Tibial nerve (tissue), 4 donors: ENCODE measurements at regions not wholly inside any gene's neighbourhood (a gene's known extent, or its start where the extent isn't known, plus 50 kb on each side); places are given as distances from the start of the nearest gene placed in this dataset.

ENCODE experiments used
- DNase-seq, 2 donors: peaks; one replicate each; pipeline ENCODE4 v3.0.0-alpha.2; 2019; ENCODE audit warnings: low spot score in 2 of 2
- H3K27ac ChIP-seq, 4 donors: fragments of 200-600 bp; sonication (generic) in 3 of 4; one replicate each; pipeline ENCODE4 v1.5.1; 2017 to 2019; ENCODE audit warnings: mild to moderate bottlenecking in 1 of 4
- H3K27me3 ChIP-seq, 2 donors: fragments of 200-600 bp; sonication (generic) in 1 of 2; one replicate each; pipeline versions ENCODE4 v1.5.1 to v1.6.0; 2017 to 2019
- H3K36me3 ChIP-seq, 3 donors: fragments of 200-600 bp; sonication (generic); one replicate each; pipeline ENCODE4 v1.5.1; 2018 to 2019
- H3K4me1 ChIP-seq, 4 donors: fragments of 200-600 bp; sonication (generic) in 3 of 4; one replicate each; pipeline ENCODE4 v1.5.1; 2017 to 2019
- H3K4me3 ChIP-seq, 4 donors: fragments of 200-600 bp; sonication (generic) in 3 of 4; one replicate each; pipeline ENCODE4 v1.5.1; 2017 to 2019; ENCODE audit warnings: mild to moderate bottlenecking in 1 of 4, moderate library complexity in 1 of 4
- H3K9me3 ChIP-seq, 4 donors: fragments of 200-600 bp; sonication (generic) in 3 of 4; one replicate each; pipeline ENCODE4 v1.5.1; 2017 to 2019
- EP300 ChIP-seq, 2 donors: sonication (generic); formaldehyde crosslinking; IDR thresholded peaks; one replicate each; pipeline ENCODE4 v1.6.1; 2017; ENCODE audit warnings: antibody characterized with exemption in 2 of 2, mild to moderate bottlenecking in 1 of 2
- POLR2A ChIP-seq, 2 donors: fragments of 450-650 bp; IDR thresholded peaks; one replicate each; pipeline ENCODE4 v1.6.1; 2017; ENCODE audit warnings: antibody characterized with exemption in 2 of 2, mild to moderate bottlenecking in 2 of 2, moderate library complexity in 2 of 2
- WGBS, 2 donors: methylation state at CpG; one replicate each; pipeline ENCODE4 v1.1.5; 2018; 5-methylcytosine and 5-hydroxymethylcytosine counted together
- TF ChIP-seq, protein P1 (sequence below), 5 experiments: fragments of 200-600 bp in 3 of 5; fragments of 450-650 bp in 2 of 5; sonication (generic) in 3 of 5; IDR thresholded peaks; one replicate each; pipeline ENCODE4 v1.5.1; 2016 to 2019; ENCODE audit warnings: antibody characterized with exemption in 5 of 5, mild to moderate bottlenecking in 3 of 5, moderate library complexity in 2 of 5

- Histone ChIP-seq H3K27me3 (no peaks in the 10 kb centered on the region), H3K4me3 (no peak overlapping the region), H3K4me1 (no peaks in the 10 kb centered on the region), H3K9me3 (no peaks in the 10 kb centered on the region), H3K27ac (no peak overlapping the region), H3K36me3 (no peaks in the 10 kb centered on the region)
- no peak for DNase-seq
- TF ChIP-seq EP300 (IDR thresholded peaks at IDR 0.05) (no peak), POLR2A (IDR thresholded peaks at IDR 0.05) (no peak)
- TF ChIP-seq, protein P1, sequence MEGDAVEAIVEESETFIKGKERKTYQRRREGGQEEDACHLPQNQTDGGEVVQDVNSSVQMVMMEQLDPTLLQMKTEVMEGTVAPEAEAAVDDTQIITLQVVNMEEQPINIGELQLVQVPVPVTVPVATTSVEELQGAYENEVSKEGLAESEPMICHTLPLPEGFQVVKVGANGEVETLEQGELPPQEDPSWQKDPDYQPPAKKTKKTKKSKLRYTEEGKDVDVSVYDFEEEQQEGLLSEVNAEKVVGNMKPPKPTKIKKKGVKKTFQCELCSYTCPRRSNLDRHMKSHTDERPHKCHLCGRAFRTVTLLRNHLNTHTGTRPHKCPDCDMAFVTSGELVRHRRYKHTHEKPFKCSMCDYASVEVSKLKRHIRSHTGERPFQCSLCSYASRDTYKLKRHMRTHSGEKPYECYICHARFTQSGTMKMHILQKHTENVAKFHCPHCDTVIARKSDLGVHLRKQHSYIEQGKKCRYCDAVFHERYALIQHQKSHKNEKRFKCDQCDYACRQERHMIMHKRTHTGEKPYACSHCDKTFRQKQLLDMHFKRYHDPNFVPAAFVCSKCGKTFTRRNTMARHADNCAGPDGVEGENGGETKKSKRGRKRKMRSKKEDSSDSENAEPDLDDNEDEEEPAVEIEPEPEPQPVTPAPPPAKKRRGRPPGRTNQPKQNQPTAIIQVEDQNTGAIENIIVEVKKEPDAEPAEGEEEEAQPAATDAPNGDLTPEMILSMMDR (IDR thresholded peaks at IDR 0.05): no peak
- 73 to 82% methylated on average over 9 of the region's 9 CpGs for WGBS, 2 donors
Measured at GRCh38 chr4:182969651-182970279, 52.6 kb upstream of the DCTD start.

- no peaks in the 10 kb centered on the region for H3K4me1 ChIP-seq
- no peak overlapping the region for H3K27ac ChIP-seq
- TF ChIP-seq EP300 (IDR thresholded peaks at IDR 0.05): no peak
- TF ChIP-seq, protein P1 (IDR thresholded peaks at IDR 0.05): no peak
- no peak for TF ChIP-seq POLR2A (IDR thresholded peaks at IDR 0.05)
- no peak overlapping the region for H3K4me3 ChIP-seq
- no peak for DNase-seq
- H3K9me3 ChIP-seq: no peaks in the 10 kb centered on the region
- H3K36me3 ChIP-seq: no peaks in the 10 kb centered on the region
- H3K27me3 ChIP-seq: no peaks in the 10 kb centered on the region
- WGBS, 2 donors: 64 to 65% methylated on average over 11 of the region's 11 CpGs
Measured at GRCh38 chr4:182968917-182969650, 51.9 kb upstream of the DCTD start.

DNA sequence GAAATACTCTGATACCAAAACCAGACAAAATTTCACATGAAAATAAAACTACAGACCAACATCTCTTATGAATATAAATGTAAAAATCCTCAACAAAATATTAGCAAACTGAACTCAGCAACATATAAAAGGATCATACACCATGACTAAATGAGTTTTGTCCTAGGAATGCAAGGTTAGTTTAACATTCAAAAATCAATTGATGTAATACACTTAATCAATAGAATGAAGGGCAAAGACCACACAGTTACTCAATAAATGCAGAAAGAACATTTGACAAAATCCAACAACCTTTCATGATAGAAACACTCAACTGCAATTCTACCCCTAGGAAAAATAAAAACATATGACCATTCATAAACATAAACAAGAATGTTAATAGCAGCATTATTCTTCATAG is 50.2 kb upstream of the DCTD start:
- TF ChIP-seq POLR2A (IDR thresholded peaks at IDR 0.05) (no peak), EP300 (IDR thresholded peaks at IDR 0.05) (no peak)
- TF ChIP-seq, protein P1 (IDR thresholded peaks at IDR 0.05): no peak
- H3K27me3 ChIP-seq: no peaks in the 10 kb centered on the region
- no peak overlapping the region for H3K27ac ChIP-seq
- no peaks in the 10 kb centered on the region for H3K4me1 ChIP-seq
- no peak overlapping the region for H3K4me3 ChIP-seq
- no peak for DNase-seq
- H3K36me3 ChIP-seq: no peaks in the 10 kb centered on the region
- no peaks in the 10 kb centered on the region for H3K9me3 ChIP-seq
